Endothelial cell (in vitro differentiated cells): ENCODE measurements at regions not wholly inside any gene's neighbourhood (a gene's known extent, or its start where the extent isn't known, plus 50 kb on each side); places are given as distances from the start of the nearest gene placed in this dataset. TPM values are rescaled to one million over a fixed set of nuclear protein-coding genes. Genes with fewer than 3 reads are reported as not detected.

Experiments
- DNase-seq: peaks from one replicate; pipeline ENCODE4 v3.0.0; 2021; ENCODE audit warnings: low spot score
- H3K27ac Mint-ChIP-seq: one replicate; pipeline ENCODE4 v1.8.0; 2021; ENCODE audit warnings: mixed read lengths, inconsistent platforms; ENCODE audit not compliant: unreplicated experiment
- H3K27me3 Mint-ChIP-seq: one replicate; pipeline ENCODE4 v1.8.0; 2021; ENCODE audit warnings: mild to moderate bottlenecking, moderate library complexity, mixed read lengths, inconsistent platforms; ENCODE audit not compliant: unreplicated experiment
- H3K36me3 Mint-ChIP-seq: one replicate; pipeline ENCODE4 v1.8.0; 2021; ENCODE audit warnings: mild to moderate bottlenecking, low read depth, mixed read lengths, inconsistent platforms; ENCODE audit not compliant: unreplicated experiment
- H3K4me1 Mint-ChIP-seq: one replicate; pipeline ENCODE4 v1.8.0; 2021; ENCODE audit warnings: mild to moderate bottlenecking, mixed read lengths, inconsistent platforms; ENCODE audit not compliant: unreplicated experiment
- H3K4me3 Mint-ChIP-seq: one replicate; pipeline ENCODE4 v1.8.0; 2021; ENCODE audit warnings: mild to moderate bottlenecking, mixed read lengths, inconsistent platforms; ENCODE audit not compliant: unreplicated experiment
- H3K9me3 Mint-ChIP-seq: one replicate; pipeline ENCODE4 v1.8.0; 2021; ENCODE audit warnings: mixed read lengths, inconsistent platforms; ENCODE audit not compliant: unreplicated experiment
- CTCF ChIP-seq: fragments of 200-600 bp; sonication (generic); IDR thresholded peaks from one replicate; pipeline ENCODE4 v1.5.0; 2021; ENCODE audit warnings: antibody characterized with exemption; ENCODE audit not compliant: unreplicated experiment
- microRNA-seq: library from miRNA; unstranded; fragments of <30 nt; microRNA quantifications from one replicate; pipeline ENCODE4, GENCODE V29; 2020; ENCODE audit not compliant: unreplicated experiment

GRCh38 chr11:24421766-24422165 is 75.1 kb upstream of the LUZP2 start:
- no peaks in the 10 kb centered on the region for H3K36me3 Mint-ChIP-seq
- no peaks in the 10 kb centered on the region for H3K9me3 Mint-ChIP-seq

GRCh38 chr11:24422376-24422775 is 74.5 kb upstream of the LUZP2 start:
- no peak for TF ChIP-seq CTCF
- Mint-ChIP-seq H3K27ac (no peak overlapping the region), H3K4me3 (no peak overlapping the region), H3K27me3 (no peaks in the 10 kb centered on the region), H3K36me3 (no peaks in the 10 kb centered on the region), H3K9me3 (no peaks in the 10 kb centered on the region), H3K4me1 (no peaks in the 10 kb centered on the region)
- no peak for DNase-seq

More at GRCh38 chr11:24421766-24422165, 75.1 kb upstream of the LUZP2 start:
- TF ChIP-seq CTCF = no peak
- no peak for DNase-seq
- Mint-ChIP-seq H3K4me1 (no peaks in the 10 kb centered on the region), H3K27me3 (no peaks in the 10 kb centered on the region), H3K4me3 (no peak overlapping the region), H3K27ac (no peak overlapping the region)

- Mint-ChIP-seq H3K36me3 (no peaks in the 10 kb centered on the region), H3K4me1 (no peaks in the 10 kb centered on the region), H3K9me3 (no peaks in the 10 kb centered on the region), H3K27ac (no peak overlapping the region), H3K27me3 (no peaks in the 10 kb centered on the region), H3K4me3 (no peak overlapping the region)
- DNase-seq = no peak
- TF ChIP-seq CTCF = no peak
Observed at GRCh38 chr11:24437123-24437522, 59.7 kb upstream of the LUZP2 start.

Small RNA genes lying in the stretch of these regions (microRNA-seq; reads per million reads assigned to microRNA genes)
- not detected for gene MIR8054
